Liver (tissue), 3 donors: ENCODE measurements at regions not wholly inside any gene's neighbourhood (a gene's known extent, or its start where the extent isn't known, plus 50 kb on each side); places are given as distances from the start of the nearest gene placed in this dataset.

ENCODE experiments used
- ATF3 ChIP-seq: IDR thresholded peaks from 2 replicates; pipeline ENCODE4 v1.6.1; 2016; ENCODE audit warnings: antibody characterized with exemption
- CTCF ChIP-seq: fragments of 150-350 bp; IDR thresholded peaks from 2 replicates; pipeline ENCODE4 v1.5.1; 2017; ENCODE audit warnings: improper control_type of control experiment, low read depth, low read length; ENCODE audit not compliant: missing input control
- EGR1 ChIP-seq, 2 donors: IDR thresholded peaks; 2 replicates each; pipeline ENCODE4 v1.6.1; 2016 to 2018; ENCODE audit warnings: antibody characterized with exemption in 2 of 2, low read depth in 2 of 2
- FOXA1 ChIP-seq: IDR thresholded peaks from 2 replicates; pipeline ENCODE4 v1.6.1; 2016; ENCODE audit warnings: antibody characterized with exemption
- GABPA ChIP-seq, 2 donors: IDR thresholded peaks in 1 of 2; conservative IDR thresholded peaks in 1 of 2; 2 replicates each; pipeline ENCODE4 v1.6.1; 2016; ENCODE audit warnings: antibody characterized with exemption in 2 of 2, mild to moderate bottlenecking in 1 of 2, moderate library complexity in 1 of 2
- JUND ChIP-seq, 2 donors: IDR thresholded peaks; 2 replicates each; pipeline ENCODE4 v1.6.1; 2016; ENCODE audit warnings: antibody characterized with exemption in 2 of 2
- MAX ChIP-seq: IDR thresholded peaks from 2 replicates; pipeline ENCODE4 v1.6.1; 2016; ENCODE audit warnings: antibody characterized with exemption
- NR2F2 ChIP-seq: IDR thresholded peaks from 2 replicates; pipeline ENCODE4 v1.6.1; 2016; ENCODE audit warnings: antibody characterized with exemption
- RAD21 ChIP-seq, 2 donors: IDR thresholded peaks; 2 replicates each; pipeline ENCODE4 v1.6.1; 2016; ENCODE audit warnings: antibody characterized with exemption in 2 of 2, mild to moderate bottlenecking in 2 of 2
- REST ChIP-seq: IDR thresholded peaks from 2 replicates; pipeline ENCODE4 v1.6.1; 2016; ENCODE audit warnings: antibody characterized with exemption, mild to moderate bottlenecking
- SP1 ChIP-seq: IDR thresholded peaks from 2 replicates; pipeline ENCODE4 v1.6.1; 2018; ENCODE audit warnings: antibody characterized with exemption, mild to moderate bottlenecking
- TAF1 ChIP-seq: conservative IDR thresholded peaks from 2 replicates; pipeline ENCODE4 v1.6.1; 2016; ENCODE audit warnings: antibody characterized with exemption, mild to moderate bottlenecking
- YY1 ChIP-seq: IDR thresholded peaks from 2 replicates; pipeline ENCODE4 v1.6.1; 2016; ENCODE audit warnings: antibody characterized with exemption, mild to moderate bottlenecking
- ZBTB33 ChIP-seq: IDR thresholded peaks from 2 replicates; pipeline ENCODE4 v1.6.1; 2016; ENCODE audit warnings: antibody characterized with exemption
- donor health status: healthy.
- donor health status: healthy.

GRCh38 chr3:78338405-78338804 lies 1298.5 kb downstream of the ROBO2 start:
- TF ChIP-seq CTCF = no peak
- no peak for TF ChIP-seq JUND (IDR thresholded peaks at IDR 0.05)
- TF ChIP-seq REST = no peak
- TF ChIP-seq RAD21 (IDR thresholded peaks at IDR 0.05) = no peak
- no peak for TF ChIP-seq GABPA (IDR thresholded peaks at IDR 0.05 in 1 of 2, conservative IDR thresholded peaks at IDR 0.05 in 1 of 2)
- no peak for TF ChIP-seq MAX
- TF ChIP-seq YY1 = no peak
- no peak for TF ChIP-seq TAF1
- no peak for TF ChIP-seq NR2F2
- no peak for TF ChIP-seq SP1
- no peak for TF ChIP-seq EGR1 (IDR thresholded peaks at IDR 0.05; ENCODE audit: low read depth in 2 of 2)
- no peak for TF ChIP-seq ATF3
- TF ChIP-seq FOXA1 = no peak
- TF ChIP-seq ZBTB33 = no peak
